GM21576 (cell line): ENCODE measurements at regions not wholly inside any gene's neighbourhood (a gene's known extent, or its start where the extent isn't known, plus 50 kb on each side); places are given as distances from the start of the nearest gene placed in this dataset.

Source experiments
- ATAC-seq: cut with Tn5 transposase; IDR thresholded peaks from one replicate; pipeline ENCODE4 v1.9.1; 2021; ENCODE audit warnings: mild to moderate bottlenecking, moderate library complexity; ENCODE audit not compliant: unreplicated experiment

- no peak for ATAC-seq
Observed at GRCh38 chr6:15996030-15996429, 132.9 kb upstream of the MYLIP start.

DNA sequence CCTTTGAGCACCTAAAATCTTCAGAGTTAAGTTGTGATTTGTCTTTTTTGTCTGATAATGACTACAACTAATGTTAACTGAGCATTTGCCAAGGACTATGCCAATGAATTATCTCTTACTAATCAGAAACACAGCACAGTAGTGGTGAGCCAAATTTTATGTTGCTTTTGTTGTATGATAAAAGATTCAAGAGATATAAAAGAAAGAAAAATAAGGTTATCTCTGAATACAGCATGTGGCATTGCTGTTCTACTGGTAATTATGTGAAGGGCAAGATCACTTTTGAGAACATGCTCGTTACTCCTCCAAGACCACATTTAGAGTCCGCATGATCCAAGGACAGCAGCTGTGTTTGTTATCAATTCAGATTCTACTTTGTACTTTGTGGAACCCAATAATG, 133.4 kb upstream of the MYLIP start:
- no peak for ATAC-seq

- ATAC-seq = no peak
Observed at GRCh38 chr6:15994814-15995459, 133.9 kb upstream of the MYLIP start.

- ATAC-seq = no peak
Observed at GRCh38 chr6:15993716-15994228, 135.1 kb upstream of the MYLIP start.

DNA sequence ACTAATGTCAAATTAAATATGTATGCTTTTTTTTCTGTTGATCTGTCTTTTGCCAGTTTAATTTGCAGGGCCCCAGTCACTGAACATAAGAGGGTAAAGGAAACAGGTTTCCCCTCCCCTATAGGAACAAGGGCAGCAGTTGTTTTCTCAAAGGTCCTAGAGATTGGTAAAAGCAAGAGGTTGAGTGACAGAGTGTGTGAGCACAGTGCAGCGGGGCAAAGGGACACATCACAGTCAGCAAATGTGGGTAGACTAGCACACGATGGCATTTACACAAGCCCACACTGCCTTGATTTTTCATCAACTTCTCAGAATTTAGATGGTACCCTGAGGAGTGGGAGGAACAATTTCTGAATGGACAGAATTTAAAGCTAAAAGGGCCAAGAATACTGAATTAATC, 138.7 kb upstream of the MYLIP start:
- ATAC-seq = peak; percentile 29

DNA sequence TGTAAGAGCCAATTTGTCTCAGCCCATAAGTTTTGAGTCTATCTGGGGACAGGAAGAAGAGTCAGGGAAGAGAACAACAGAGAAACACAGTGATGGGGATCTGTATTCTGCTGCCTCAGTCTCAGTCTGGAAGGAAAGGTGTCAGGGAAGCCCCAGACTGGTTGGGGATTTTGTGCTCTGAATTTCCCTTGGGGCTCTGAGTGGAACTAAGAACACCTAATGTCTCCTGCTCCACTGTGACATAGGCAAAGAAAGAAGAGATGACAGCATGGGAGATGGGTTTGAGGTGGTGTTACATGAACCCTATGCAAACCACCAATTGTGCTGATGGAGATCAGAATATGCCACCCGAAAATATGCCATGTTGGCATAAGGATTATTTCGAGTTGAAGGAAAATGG, 139.5 kb upstream of the MYLIP start:
- peak; percentile 55 for ATAC-seq

GRCh38 chr6:15987569-15987968, 141.3 kb upstream of the MYLIP start:
- ATAC-seq = no peak

GRCh38 chr6:15986027-15986629, 142.8 kb upstream of the MYLIP start:
- ATAC-seq = no peak

DNA sequence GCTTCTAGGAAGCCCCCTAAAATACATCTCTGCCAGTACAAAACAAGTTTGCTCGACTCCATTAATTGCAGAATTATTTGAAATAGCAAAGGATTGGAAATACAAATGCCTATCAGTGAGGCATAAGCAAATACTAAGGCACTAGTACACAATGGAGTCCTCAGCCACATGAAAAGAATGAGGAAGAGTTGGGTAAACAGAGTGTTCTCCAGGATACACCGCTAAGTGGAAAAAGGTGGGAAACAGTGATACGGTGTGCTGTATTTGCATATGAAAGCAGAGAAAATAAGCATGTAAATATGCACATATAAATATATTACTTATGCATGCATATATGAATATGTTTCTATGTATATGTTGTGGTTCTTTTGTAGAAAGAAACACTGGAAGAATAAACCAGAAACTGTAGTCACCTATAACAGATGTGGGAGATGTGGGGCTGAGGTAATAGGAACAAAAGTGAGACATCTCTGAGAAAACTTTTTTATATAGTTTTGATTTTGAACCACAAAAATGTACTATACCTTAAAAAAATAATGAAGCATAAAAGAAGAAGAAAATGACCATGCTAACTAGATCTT, 143.4 kb upstream of the MYLIP start:
- ATAC-seq = no peak

- ATAC-seq = no peak
Observed at GRCh38 chr6:15981956-15982355, 146.9 kb upstream of the MYLIP start.

DNA sequence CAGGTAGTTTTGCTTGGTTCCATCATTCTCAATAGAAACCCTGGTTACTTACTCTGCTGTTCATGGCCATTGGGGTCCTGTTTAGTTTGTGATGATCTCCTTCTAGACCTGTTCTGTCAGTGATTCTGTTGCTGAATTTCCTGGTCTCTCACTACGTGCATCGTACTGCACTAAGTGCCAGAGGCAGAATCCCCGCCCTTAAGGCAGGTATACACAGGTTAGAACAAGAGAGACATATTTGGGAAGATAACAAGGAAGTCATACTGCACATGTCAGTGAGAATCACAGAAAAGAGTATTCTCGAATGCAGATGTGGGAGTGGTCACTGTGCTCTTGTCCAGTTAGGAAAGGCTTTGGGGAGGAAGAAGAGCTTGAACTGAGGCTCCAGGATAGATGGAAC, 148.1 kb upstream of the MYLIP start:
- no peak for ATAC-seq

DNA sequence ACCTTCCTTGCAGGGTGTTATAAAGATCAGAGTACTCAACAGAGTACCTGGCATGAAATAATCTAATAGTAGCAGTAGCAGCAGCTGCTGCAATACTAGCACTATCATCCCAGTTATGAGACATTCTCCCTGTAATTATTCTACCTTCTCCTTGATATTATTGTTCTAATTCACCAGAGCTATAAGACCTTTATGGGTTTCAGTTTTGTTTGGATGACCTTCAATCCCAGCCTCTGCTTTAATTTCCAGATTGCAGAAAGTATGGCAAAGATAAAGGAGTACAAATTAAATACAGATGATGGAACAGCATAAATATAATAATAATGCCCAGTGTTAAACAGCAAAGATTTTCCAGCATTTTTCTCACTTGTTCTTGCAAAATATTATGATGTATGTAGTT, 150.5 kb upstream of the MYLIP start:
- no peak for ATAC-seq

- ATAC-seq = no peak
Observed at GRCh38 chr6:15977050-15977449, 151.8 kb upstream of the MYLIP start.

GRCh38 chr6:15974817-15975216, 154.1 kb upstream of the MYLIP start:
- ATAC-seq = no peak

DNA sequence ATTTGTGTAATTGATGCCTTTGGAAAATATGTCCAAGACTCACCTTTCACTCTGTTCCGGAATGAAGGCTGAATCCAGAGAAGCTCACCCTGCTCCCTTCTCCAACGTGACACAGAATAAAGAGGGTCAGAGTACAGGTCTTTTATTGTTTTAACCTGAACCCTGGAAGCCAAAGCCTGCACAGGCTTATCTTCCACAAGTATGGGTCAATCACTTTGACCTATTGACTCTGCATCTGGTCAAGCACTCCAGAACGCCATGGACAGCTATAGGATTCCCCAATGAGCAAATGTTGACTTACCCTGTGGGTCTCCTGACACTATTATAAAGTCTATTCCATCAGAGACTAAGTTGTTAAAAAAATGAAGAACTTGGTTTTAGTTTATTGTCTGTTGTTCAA, 158.4 kb upstream of the MYLIP start:
- ATAC-seq = no peak

GRCh38 chr6:15969236-15969778, 159.6 kb upstream of the MYLIP start:
- ATAC-seq = no peak

DNA sequence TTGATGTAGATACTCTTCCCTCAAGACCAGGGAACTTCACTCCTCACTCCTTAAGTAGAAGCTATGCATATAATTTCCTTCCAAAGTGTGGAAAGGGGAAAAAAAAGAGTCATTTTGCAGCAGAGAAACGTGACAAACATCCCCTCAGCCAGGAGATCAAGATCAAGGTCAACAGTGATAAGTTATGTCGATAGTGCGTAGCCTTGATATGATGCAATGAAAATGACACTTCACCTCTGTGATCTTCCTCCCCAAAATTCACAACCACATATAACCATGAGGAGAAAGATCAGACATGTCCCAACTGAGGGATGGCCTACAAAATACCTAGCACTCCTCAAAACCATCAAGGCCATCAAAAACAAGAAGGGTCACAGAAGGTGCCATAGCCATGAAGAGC, 160.4 kb upstream of the MYLIP start:
- no peak for ATAC-seq

DNA sequence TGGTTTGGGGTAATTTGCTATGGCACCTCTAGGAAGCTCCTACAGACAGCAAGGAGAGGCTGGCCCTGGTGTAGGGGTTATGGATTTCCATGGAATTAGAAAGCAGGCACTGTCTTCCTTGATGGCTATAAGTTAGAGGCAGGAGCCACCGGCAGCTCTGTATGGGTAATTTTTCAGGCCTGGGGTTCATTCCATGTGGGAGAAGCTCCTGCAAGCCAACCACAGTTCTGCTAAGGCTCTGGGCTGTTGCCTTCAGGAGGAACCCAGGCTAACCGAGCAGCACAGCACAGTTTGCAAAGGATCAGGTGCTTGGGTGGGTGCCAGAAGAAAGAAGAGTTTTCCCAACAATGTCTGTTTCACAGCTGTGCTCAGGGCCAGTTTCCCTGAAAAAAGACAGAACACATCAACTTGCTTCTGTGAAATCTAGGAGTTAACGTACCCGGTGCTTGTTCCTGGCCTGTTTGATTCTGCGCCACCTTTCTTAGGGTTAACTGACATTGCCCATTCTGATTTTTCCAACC, 162.8 kb upstream of the MYLIP start:
- no peak for ATAC-seq

DNA sequence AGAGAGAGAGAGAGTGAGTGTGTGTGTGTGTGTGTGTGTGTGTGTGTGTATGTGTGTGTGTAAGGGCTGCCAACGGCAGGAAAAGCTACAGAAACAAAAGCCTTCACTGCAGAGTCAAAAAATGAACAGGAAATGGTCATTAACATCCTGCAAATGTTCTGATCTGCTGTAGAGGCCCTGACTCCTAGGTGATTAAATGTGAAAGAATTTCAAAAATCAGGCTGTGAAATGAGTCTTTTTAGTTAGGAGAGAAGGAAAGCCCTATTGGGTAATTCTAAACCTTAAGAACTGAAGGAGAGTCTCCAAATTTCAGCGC, 166.5 kb upstream of the MYLIP start:
- ATAC-seq = no peak

- ATAC-seq = no peak
Observed at GRCh38 chr6:15961635-15962448, 167.0 kb upstream of the MYLIP start.
